ENCODE measurements at regions not wholly inside any gene's neighbourhood (a gene's known extent, or its start where the extent isn't known, plus 50 kb on each side); places are given as distances from the start of the nearest gene placed in this dataset.

- DNase-seq (ENCODE audit: low read depth in 2 of 3, low spot score in 2 of 3), result no peak
These were observed 570.3 kb downstream of the MN1 start for GRCh38 chr22:27231266-27231665.

- no peak for DNase-seq (ENCODE audit: low read depth in 2 of 3, low spot score in 2 of 3)
These were observed 569.5 kb downstream of the MN1 start for GRCh38 chr22:27232077-27232476.

DNA sequence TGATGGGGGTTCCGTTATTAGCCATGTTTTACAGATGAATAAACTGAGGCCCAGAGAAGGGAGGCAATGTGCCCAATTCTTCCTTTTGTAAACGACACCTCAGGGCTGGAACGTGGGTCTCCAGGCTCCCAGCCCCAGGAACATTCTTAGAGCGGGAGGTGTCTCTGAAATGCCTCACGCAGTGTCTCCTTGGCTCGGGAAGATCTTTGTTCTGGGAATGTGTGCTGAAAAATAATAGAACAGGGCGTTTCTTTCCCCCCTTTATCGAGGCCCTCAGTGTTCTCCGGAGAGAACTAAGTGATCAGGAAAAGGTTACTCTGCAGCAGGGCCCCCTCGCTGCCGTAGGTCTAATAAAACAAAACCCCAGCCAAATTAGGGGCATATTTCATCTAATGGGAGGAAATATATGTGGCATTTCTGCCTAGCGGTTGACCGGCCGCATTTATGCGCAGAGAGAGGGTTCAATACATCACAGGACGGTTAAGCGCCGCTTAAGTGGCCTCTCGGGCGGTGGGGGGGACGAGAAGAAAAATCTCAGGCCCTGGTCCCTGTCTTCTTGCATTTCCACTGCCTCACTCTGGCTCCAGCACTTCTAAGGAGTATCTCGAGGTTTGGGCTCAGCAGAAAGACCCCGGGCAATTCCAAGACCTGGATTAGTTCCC lies 564.3 kb downstream of the MN1 start:
- no peak for DNase-seq (ENCODE audit: low read depth in 2 of 3, low spot score in 2 of 3)

- peak in 1 of 3 donors; percentile 26 for DNase-seq (ENCODE audit: low read depth in 2 of 3, low spot score in 2 of 3)
These were observed 562.5 kb downstream of the MN1 start for GRCh38 chr22:27238935-27239510.

GRCh38 chr22:27239520-27239919 lies 562.0 kb downstream of the MN1 start:
- no peak for DNase-seq (ENCODE audit: low read depth in 2 of 3, low spot score in 2 of 3)

DNA sequence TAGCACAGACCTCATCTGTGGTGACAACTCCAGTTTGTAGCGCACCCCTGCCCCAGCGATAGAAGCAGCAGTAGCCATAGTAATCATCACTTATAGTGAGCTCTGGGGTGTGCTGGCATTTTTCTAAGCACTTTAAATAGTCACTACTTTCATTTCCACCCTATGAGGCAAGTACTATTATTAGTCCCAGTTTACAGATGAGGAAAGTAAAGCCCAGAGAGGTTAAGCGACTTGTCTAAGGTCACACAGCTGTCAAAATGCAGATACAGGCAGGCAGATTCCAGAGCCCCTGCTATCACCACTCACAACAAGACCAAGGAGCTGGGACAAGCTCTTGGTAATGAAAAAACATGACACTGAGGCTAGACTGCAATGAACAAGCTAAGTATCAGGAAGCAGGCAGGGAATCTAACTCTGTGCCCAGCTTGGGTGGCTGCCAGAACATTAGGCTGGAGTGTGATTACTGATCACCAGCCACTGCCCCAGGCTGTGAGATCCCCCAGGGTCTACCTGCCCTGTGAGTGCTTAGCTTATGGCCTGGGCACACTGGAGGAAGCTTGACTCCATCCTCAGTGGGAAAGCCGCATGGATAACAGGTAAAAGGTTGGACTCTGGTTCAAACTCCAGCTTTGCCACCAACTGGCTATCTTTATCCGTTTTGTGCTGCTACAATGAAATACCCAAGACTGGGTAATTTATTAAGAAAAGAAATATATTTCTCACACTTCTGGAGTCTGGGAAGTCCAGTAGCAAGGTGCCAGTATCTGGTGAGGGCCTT lies 561.1 kb downstream of the MN1 start:
- DNase-seq (ENCODE audit: low read depth in 2 of 3, low spot score in 2 of 3), result no peak

DNA sequence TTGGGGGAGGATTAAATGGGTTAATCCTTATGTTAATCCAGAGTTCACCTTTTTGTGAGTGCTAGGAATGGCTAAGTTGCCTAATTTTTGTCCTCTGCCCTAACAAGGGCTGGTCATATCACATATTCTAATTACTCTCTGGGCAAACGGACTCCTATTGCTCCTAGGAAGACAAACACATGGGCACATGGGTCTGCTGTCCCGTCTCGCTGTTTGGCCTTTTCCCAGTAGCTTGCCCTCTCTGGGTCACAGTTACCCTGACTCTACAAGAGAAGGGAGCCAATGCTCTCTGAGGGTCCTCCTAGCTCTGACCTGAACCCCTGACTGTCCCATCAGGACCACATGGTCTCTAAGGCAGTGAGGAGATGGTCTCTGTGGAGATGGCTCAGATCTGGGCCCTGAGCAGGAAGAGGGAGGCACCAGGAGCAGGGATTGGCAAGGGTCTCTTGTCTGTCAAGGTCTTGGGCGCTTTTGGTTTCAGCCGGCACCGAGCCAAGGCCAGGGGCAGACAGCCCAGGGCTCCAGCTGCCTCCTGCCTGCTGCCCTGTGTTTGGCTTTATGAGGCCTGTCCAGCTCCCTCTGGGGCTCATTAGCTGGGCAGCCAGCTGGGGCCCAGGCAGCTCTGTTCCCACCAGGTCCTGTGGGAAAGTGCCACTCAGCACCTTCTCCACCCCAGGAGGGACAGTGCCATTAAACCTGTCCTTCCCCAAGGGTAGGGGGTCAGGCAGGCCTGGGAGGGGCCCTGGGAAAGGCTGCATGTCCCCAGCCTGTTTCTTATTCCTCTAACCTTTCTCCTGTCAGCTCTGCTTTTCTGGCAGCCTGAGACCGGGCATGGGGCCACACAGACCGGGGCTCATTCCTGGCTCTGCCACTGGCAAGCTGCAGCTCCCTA lies 559.9 kb downstream of the MN1 start:
- DNase-seq (ENCODE audit: low read depth in 2 of 3, low spot score in 2 of 3), result no peak

DNA sequence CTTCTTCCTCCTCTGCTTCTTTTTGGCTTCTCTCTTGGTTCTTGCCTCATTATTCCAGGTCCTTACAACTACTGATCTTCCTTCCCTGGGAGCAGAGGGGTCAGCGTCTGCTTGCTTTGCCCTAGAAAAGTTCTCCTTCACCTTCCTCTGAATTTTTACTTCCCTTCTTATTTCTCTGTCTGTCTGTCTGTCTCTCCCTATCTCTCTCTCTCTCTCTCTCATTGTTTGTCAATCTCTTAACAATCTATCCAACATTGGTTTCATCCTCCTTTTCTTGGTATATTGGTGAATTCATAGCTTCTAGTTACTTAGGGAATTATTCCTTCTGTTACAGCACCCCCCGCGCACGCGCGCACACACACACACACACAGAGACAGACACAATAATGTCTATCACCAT lies 559.1 kb downstream of the MN1 start:
- no peak for DNase-seq (ENCODE audit: low read depth in 2 of 3, low spot score in 2 of 3)

- no peak for DNase-seq (ENCODE audit: low read depth in 2 of 3, low spot score in 2 of 3)
These were observed 558.5 kb downstream of the MN1 start for GRCh38 chr22:27242917-27243589.

DNA sequence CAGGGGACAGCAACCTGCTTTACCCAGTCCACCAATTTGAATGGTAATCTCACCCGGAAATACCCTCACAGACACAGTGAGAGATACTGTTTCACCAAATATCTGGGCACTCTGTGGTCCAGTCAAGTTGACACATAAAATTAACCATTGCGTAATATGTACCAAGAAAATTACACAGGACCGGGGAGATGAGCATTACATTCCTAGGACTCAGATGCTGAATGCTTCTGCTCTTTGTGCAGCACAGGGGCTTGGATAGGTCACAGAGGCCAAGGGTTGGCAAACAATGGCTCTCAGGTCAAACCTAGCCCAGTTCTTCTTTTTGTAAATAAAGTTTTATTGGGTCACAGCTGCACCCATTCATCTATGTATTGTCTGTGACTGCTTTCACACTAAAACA lies 557.2 kb downstream of the MN1 start:
- no peak for DNase-seq (ENCODE audit: low read depth in 2 of 3, low spot score in 2 of 3)

DNA sequence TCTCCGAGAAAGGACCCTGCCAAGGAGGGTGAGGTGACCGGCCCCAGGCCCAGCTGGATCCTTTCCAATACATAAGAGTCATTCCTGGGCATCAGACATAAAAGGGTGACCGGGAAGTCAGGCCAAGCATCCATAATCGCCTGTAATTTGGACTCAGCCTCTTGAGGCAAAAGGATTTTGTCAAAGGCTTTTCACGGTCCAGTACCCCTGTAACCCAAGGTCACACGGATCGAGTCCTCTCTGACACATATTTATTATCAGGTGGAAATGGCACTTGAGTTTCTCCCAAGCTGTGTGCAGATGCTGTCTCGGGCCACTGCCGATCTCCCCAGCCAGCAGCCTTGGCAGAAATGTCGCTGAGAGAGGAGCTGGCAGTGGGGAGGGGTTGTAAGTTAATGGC lies 556.5 kb downstream of the MN1 start:
- no peak for DNase-seq (ENCODE audit: low read depth in 2 of 3, low spot score in 2 of 3)

- DNase-seq (ENCODE audit: low read depth in 2 of 3, low spot score in 2 of 3), result no peak
These were observed 555.0 kb downstream of the MN1 start for GRCh38 chr22:27246558-27246957.

GRCh38 chr22:27247701-27248434 lies 553.7 kb downstream of the MN1 start:
- DNase-seq (ENCODE audit: low read depth in 2 of 3, low spot score in 2 of 3), result peak in 1 of 3 donors; percentile 9

DNA sequence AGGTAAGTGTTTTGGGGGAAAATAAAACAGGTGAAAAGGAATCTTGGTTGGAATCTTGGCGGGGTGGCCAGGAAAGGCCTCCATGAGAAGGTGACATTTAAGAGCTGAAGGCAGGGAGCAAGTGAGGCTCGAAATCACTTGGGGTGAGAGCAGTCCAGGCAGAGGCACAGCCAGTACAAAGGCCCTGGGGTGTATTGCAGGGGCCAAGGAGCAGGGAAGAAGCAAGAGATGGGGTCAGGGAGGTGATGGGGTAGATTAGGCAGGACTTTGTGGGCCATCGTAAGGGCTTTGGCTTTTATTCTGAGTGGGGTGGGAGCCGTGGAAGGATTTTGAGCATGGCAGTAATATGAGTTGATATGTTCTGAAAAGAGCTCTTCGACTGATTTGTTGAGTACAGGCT lies 551.1 kb downstream of the MN1 start:
- no peak for DNase-seq (ENCODE audit: low read depth in 2 of 3, low spot score in 2 of 3)

GRCh38 chr22:27250886-27251285 lies 550.7 kb downstream of the MN1 start:
- DNase-seq (ENCODE audit: low read depth in 2 of 3, low spot score in 2 of 3), result no peak

DNA sequence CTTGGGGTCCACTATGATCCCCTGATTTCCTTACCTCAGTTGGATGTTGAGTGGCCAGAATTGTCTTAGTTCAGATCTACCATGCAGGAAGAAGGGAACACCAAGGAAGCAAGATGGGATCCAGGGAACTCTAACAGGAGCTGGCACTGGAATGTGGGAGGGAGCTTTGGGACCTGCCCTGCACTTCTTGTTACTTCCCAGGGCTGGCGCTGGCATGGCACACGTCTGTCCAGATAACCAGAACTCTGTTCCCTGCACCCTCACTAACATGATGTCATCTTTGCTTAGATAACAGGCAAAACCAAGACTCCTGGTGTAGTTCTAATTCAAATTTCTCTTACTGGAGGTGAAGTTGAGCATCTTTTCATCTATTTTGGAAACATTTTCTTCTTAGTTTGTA lies 550.0 kb downstream of the MN1 start:
- DNase-seq (ENCODE audit: low read depth in 2 of 3, low spot score in 2 of 3), result no peak

DNA sequence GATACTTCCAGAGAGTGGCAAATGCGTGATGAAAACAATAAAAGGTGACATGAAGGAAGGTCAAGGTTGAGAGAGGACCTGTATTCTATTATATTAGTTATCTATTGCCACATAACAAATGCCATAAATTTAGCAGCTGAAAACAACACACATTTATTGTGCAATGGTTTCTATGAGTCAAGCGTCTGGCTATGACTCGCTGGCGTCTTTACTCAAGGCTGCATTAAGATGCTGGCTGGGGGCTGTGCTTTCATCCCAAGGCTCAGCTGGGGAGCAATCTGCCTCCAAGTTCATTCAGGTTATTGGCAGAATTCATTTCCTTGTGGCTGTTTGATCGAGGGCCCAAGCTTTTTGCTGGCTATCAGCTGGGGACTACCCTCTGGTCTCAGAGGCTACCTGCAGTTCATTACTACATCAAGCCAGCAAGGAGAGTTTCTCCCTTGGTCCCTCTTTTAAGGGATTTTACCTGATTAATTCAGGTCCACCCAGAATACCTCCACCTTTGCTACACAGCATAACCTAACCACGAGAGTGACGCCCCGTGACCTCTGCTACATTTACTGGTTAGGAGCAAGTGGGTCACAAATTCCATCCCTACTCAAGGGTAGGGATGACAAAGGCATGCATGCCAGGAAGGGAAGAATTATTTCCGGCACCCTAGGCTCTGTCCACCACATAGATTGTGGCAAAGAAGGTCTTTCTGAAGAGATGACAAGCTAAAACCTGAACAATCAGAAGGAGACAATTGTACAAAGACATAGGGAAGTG lies 549.1 kb downstream of the MN1 start:
- DNase-seq (ENCODE audit: low read depth in 2 of 3, low spot score in 2 of 3), result peak in 1 of 3 donors; percentile 4

DNA sequence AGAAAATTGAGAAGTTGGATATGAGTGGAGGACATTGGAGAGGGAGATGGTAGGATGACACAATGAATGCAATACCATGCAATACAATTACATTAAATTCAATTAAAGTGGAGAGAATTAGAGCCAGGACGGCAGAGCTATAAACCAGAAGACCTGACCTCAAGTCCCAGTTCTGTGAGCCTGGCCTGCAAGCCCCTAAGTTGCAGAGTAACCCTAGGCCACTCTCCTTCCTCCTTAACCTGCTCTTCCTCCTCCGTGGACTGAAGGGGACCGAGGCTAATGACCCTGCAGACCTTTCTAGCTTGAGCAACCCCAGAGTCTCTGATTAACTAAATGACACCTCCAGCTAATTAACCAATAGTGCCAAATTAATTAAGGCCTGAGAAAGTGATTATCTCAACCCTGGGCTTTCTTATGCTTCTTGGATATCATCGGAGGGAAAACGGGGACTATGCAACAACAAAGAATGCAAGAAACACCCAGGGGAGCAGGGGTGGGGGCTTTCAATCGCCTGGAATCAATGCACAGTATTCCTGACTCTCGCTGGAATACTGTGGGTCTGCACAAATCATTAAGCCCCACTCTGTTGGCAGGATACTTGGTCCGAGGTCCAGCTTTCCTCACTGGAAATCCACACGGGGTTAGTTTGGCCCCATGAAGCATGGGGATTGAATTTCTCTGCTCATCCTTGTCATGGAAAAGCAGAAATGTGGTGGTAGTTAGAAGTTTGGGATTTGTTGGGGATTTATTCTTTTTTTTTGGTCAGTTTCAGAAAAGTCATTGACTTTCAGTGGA lies 548.3 kb downstream of the MN1 start:
- no peak for DNase-seq (ENCODE audit: low read depth in 2 of 3, low spot score in 2 of 3)

All from hematopoietic multipotent progenitor cell (in vitro differentiated cells).